HEK293T (cell line): ENCODE measurements at regions not wholly inside any gene's neighbourhood (a gene's known extent, or its start where the extent isn't known, plus 50 kb on each side); places are given as distances from the start of the nearest gene placed in this dataset.

ENCODE experiments used
- ARNT ChIP-seq: fragments of 450-650 bp; IDR thresholded peaks from 2 replicates; pipeline ENCODE4 v1.6.1; 2017; ENCODE audit warnings: mild to moderate bottlenecking
- BHLHE40 ChIP-seq: fragments of 450-650 bp; IDR thresholded peaks from 2 replicates; pipeline ENCODE4 v1.6.1; 2016; ENCODE audit warnings: mild to moderate bottlenecking, moderate library complexity, borderline replicate concordance
- CTBP1 ChIP-seq: fragments of 450-650 bp; IDR thresholded peaks from 2 replicates; pipeline ENCODE4 v1.6.1; 2016; ENCODE audit warnings: borderline replicate concordance
- ELF4 ChIP-seq: fragments of 450-650 bp; IDR thresholded peaks from 2 replicates; pipeline ENCODE4 v1.6.1; 2017; ENCODE audit warnings: antibody characterized with exemption
- FOXA1 ChIP-seq: fragments of 450-650 bp; IDR thresholded peaks from 2 replicates; pipeline ENCODE4 v1.6.1; 2016; ENCODE audit warnings: mild to moderate bottlenecking
- FOXK2 ChIP-seq: fragments of 450-650 bp; IDR thresholded peaks from 2 replicates; pipeline ENCODE4 v1.6.1; 2016; ENCODE audit warnings: mild to moderate bottlenecking
- FOXM1 ChIP-seq: fragments of 450-650 bp; IDR thresholded peaks from 2 replicates; pipeline ENCODE4 v1.6.1; 2017; ENCODE audit warnings: mild to moderate bottlenecking, borderline replicate concordance
- L3MBTL2 ChIP-seq: fragments of 450-650 bp; conservative IDR thresholded peaks from 2 replicates; pipeline ENCODE4 v1.6.1; 2016; ENCODE audit warnings: mild to moderate bottlenecking
- LEF1 ChIP-seq: fragments of 450-650 bp; IDR thresholded peaks from 2 replicates; pipeline ENCODE4 v1.6.1; 2017; ENCODE audit warnings: mild to moderate bottlenecking, borderline replicate concordance
- NFRKB ChIP-seq: fragments of 450-650 bp; IDR thresholded peaks from 2 replicates; pipeline ENCODE4 v1.6.1; 2016; ENCODE audit warnings: mild to moderate bottlenecking, moderate library complexity
- SP1 ChIP-seq: fragments of 450-650 bp; IDR thresholded peaks from 2 replicates; pipeline ENCODE4 v1.6.1; 2017
- SUZ12 ChIP-seq: fragments of 450-650 bp; IDR thresholded peaks from 2 replicates; pipeline ENCODE4 v1.6.1; 2016; ENCODE audit warnings: mild to moderate bottlenecking
- TARDBP ChIP-seq: fragments of 450-650 bp; IDR thresholded peaks from 2 replicates; pipeline ENCODE4 v1.6.1; 2016
- ZNF384 ChIP-seq: fragments of 450-650 bp; IDR thresholded peaks from 2 replicates; pipeline ENCODE4 v1.6.1; 2016

- TF ChIP-seq FOXA1 (no peak), SP1 (no peak), CTBP1 (no peak), SUZ12 (no peak), NFRKB (no peak), L3MBTL2 (no peak), TARDBP (no peak), ARNT (no peak), FOXK2 (no peak), BHLHE40 (no peak), ELF4 (no peak), FOXM1 (no peak), ZNF384 (no peak), LEF1 (no peak)
Observed at GRCh38 chr7:61576-62360, 130.6 kb upstream of the FAM20C start.
